SK-N-SH treated with all-trans-retinoic acid at 6 μM for 48 hours (cell line): ENCODE measurements at regions not wholly inside any gene's neighbourhood (a gene's known extent, or its start where the extent isn't known, plus 50 kb on each side); places are given as distances from the start of the nearest gene placed in this dataset.

ENCODE experiments used
- CREB5 ChIP-seq: fragments of 250-450 bp; sonication (Bioruptor Pico); IDR thresholded peaks from 2 replicates; pipeline ENCODE4 v1.5.1; 2020; ENCODE audit warnings: low read depth, mild to moderate bottlenecking, moderate library complexity
- CSRNP3 ChIP-seq: fragments of 250-450 bp; sonication (Bioruptor Pico); IDR thresholded peaks from 2 replicates; pipeline ENCODE4 v1.5.1; 2021; ENCODE audit warnings: mild to moderate bottlenecking, moderate library complexity
- OSR1 ChIP-seq: fragments of 250-450 bp; sonication (Bioruptor Pico); IDR thresholded peaks from 2 replicates; pipeline ENCODE4 v1.8.0; 2022; ENCODE audit warnings: moderate library complexity, mild to moderate bottlenecking, inconsistent platforms
- PATZ1 ChIP-seq: fragments of 250-450 bp; sonication (Bioruptor Pico); IDR thresholded peaks from 2 replicates; pipeline ENCODE4 v1.8.0; 2020; ENCODE audit warnings: mild to moderate bottlenecking, moderate library complexity, borderline replicate concordance
- POU6F1 ChIP-seq: fragments of 250-450 bp; sonication (Bioruptor Pico); IDR thresholded peaks from 2 replicates; pipeline ENCODE4 v1.8.0; 2021; ENCODE audit warnings: low read depth, mild to moderate bottlenecking, moderate library complexity, borderline replicate concordance
- PPARA ChIP-seq: fragments of 250-450 bp; sonication (Bioruptor Pico); IDR thresholded peaks from 2 replicates; pipeline ENCODE4 v1.5.0; 2020; ENCODE audit warnings: mild to moderate bottlenecking, borderline replicate concordance
- RARB ChIP-seq: fragments of 250-450 bp; sonication (Bioruptor Pico); IDR thresholded peaks from 2 replicates; pipeline ENCODE4 v1.8.0; 2021; ENCODE audit warnings: mild to moderate bottlenecking, moderate library complexity
- SNAI2 ChIP-seq: fragments of 250-450 bp; sonication (Bioruptor Pico); IDR thresholded peaks from 2 replicates; pipeline ENCODE4 v1.5.0; 2020; ENCODE audit warnings: mild to moderate bottlenecking, moderate library complexity
- TCF4 ChIP-seq: fragments of 250-450 bp; sonication (Bioruptor Pico); IDR thresholded peaks from 2 replicates; pipeline ENCODE4 v1.8.0; 2021; ENCODE audit warnings: mild to moderate bottlenecking, moderate library complexity, borderline replicate concordance
- ZC3H10 ChIP-seq: fragments of 250-450 bp; sonication (Bioruptor Pico); IDR thresholded peaks from 2 replicates; pipeline ENCODE4 v1.5.1; 2021; ENCODE audit warnings: mild to moderate bottlenecking, moderate library complexity
- ZNF8 ChIP-seq: fragments of 450-650 bp; formaldehyde crosslinking; IDR thresholded peaks from 2 replicates; pipeline ENCODE4 v1.5.0; 2020; ENCODE audit warnings: mild to moderate bottlenecking, moderate library complexity

- TF ChIP-seq RARB (CRISPR knock-in tag) (no peak), POU6F1 (no peak), ZNF8 (CRISPR knock-in tag) (no peak), PATZ1 (no peak), CREB5 (no peak), SNAI2 (CRISPR knock-in tag) (no peak), PPARA (CRISPR knock-in tag) (no peak), TCF4 (CRISPR knock-in tag) (no peak), CSRNP3 (CRISPR knock-in tag) (no peak), ZC3H10 (CRISPR knock-in tag) (no peak), OSR1 (CRISPR knock-in tag) (no peak)
These were observed 344.0 kb upstream of the LMCD1 start for GRCh38 chr3:8157640-8158039.
